Cardiac fibroblast (primary cell): ENCODE measurements at regions not wholly inside any gene's neighbourhood (a gene's known extent, or its start where the extent isn't known, plus 50 kb on each side); places are given as distances from the start of the nearest gene placed in this dataset.

Source experiments
- DNase-seq, 2 donors: peaks; one replicate each; pipeline versions ENCODE4 v3.0.0 to v3.0.0-alpha.2; 2010; ENCODE audit warnings: low read depth in 2 of 2
- H3K4me3 ChIP-seq, 2 donors: replicated peaks in 1 of 2; 1 replicate in 1 of 2; 2 replicates in 1 of 2; pipeline ENCODE4 v1.5.1; 2011; ENCODE audit warnings: low read depth in 2 of 2, low read length in 2 of 2, mild to moderate bottlenecking in 2 of 2, moderate library complexity in 1 of 2
- CTCF ChIP-seq: IDR thresholded peaks from one replicate; pipeline ENCODE4 v1.5.1; 2011; ENCODE audit warnings: low read depth, mild to moderate bottlenecking, low read length, inconsistent platforms

DNA sequence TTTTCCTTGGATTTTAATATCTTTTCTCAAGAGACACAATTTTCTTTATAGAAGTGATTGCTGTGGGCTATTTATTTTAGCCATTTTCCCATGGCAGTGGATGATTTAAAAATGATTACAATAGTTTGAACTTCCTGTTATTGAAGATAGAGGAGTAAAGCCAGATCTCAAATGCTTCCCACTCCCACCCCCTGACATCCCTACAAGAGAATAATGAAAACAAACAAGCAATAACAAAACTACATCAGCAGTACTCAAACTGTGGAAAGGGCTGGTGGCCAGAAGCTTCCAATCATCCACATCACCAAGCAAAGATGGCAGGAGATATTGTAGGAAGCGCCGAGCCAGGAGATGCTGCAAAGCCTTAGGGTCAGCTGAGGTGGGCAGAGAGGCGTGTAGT, 831.1 kb upstream of the NR2F2 start:
- DNase-seq = peak in 1 of 2 donors; percentile 8
- H3K4me3 ChIP-seq = no peak overlapping the region
- TF ChIP-seq CTCF = no peak

GRCh38 chr15:95501865-95502264, 828.6 kb upstream of the NR2F2 start:
- no peak for TF ChIP-seq CTCF
- DNase-seq = peak; percentile 22 to 54

DNA sequence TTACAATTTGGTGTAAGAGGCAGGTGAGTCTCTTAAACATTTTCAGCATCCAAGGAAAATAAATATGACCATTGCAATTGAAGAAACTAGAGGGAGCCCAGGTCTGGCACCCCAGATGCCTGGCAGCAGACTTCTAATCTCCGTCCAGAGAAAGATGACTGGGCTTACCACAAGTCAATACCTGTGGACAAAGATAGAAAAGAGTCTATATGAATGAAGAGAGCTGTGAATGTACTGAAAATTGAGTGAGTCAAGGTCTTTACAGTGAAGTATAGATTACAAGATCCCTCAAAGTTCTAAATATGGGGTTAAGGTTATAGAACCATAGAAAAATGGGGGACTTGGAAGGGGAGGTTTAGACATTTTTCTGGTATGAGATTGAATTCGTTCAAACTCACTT, 827.4 kb upstream of the NR2F2 start:
- DNase-seq = no peak
- H3K4me3 ChIP-seq = no peak overlapping the region
- no peak for TF ChIP-seq CTCF

More at GRCh38 chr15:95501865-95502264, 828.6 kb upstream of the NR2F2 start:
- no peak overlapping the region for H3K4me3 ChIP-seq

- no peak overlapping the region for H3K4me3 ChIP-seq
- no peak for TF ChIP-seq CTCF
- no peak for DNase-seq
Measured at GRCh38 chr15:95503640-95504225, 826.8 kb upstream of the NR2F2 start.

- TF ChIP-seq CTCF = no peak
- no peak overlapping the region for H3K4me3 ChIP-seq
- DNase-seq = peak in 1 of 2 donors; percentile 67
Measured at GRCh38 chr15:95511671-95512070, 818.8 kb upstream of the NR2F2 start.

DNA sequence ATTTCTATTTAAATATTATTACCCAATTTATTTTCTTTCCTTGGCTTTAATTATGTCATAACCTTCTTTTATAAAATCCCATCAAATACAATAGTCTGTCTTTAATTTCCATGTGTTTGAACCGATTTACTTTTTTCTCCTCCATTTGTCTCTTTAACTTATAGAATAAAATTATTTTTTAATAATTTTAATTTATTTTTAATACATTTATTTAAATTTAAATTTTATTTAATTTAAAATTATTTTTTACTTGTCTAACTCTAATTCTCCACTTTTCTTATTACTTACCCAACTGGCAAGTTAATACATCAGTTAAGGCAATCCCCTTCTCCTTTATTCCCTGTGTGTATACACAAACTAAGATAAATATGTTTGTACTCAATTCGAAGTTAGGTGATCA, 817.6 kb upstream of the NR2F2 start:
- TF ChIP-seq CTCF = no peak
- DNase-seq = no peak
- no peak overlapping the region for H3K4me3 ChIP-seq

DNA sequence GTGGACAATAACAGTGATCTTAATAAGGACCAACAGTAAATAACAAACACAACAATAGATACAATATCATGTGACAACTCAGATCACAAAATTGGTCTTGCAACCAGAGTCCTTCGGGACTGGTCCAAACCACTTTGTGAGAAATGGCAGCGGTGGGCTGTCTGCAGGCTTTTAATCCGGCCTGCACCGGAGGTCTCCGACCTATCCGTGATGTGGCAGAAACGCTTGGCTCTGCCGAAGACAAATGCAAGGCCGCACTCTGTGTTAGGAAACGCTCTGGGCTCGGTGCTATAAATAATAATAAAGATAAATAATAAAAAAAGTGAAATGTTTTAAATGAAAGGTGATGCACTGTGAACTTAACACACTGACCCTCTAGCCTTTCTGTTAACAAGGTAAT, 810.6 kb upstream of the NR2F2 start:
- no peak overlapping the region for H3K4me3 ChIP-seq
- DNase-seq = no peak
- TF ChIP-seq CTCF = no peak
